Natural killer cell (primary cell): ENCODE measurements at regions not wholly inside any gene's neighbourhood (a gene's known extent, or its start where the extent isn't known, plus 50 kb on each side); places are given as distances from the start of the nearest gene placed in this dataset.

Experiments used
- ATAC-seq, 3 donors: fragments of 150-1000 bp in 2 of 3; fragments of 200-7000 bp in 1 of 3; cut with Tn5 transposase; 1 replicate in 1 of 3; 2 replicates in 2 of 3; pipeline ENCODE4 v1.10.0; 2021; ENCODE audit warnings: mild to moderate bottlenecking in 2 of 3, moderate library complexity in 2 of 3
- DNase-seq, 2 donors: peaks; one replicate each; pipeline versions ENCODE4 v3.0.0 to v3.0.0-alpha.2; 2013 to 2021; ENCODE audit warnings: mixed read lengths in 1 of 2
- H3K27ac ChIP-seq: one replicate; pipeline ENCODE4 v1.5.1; 2013; ENCODE audit warnings: mild to moderate bottlenecking, low read length
- H3K27me3 ChIP-seq: one replicate; pipeline ENCODE4 v1.6.1; 2013; ENCODE audit warnings: low read length; ENCODE audit not compliant: control insufficient read depth, insufficient read depth
- H3K36me3 ChIP-seq: one replicate; pipeline ENCODE4 v1.6.1; 2013; ENCODE audit warnings: low read length; ENCODE audit not compliant: control insufficient read depth, insufficient read depth
- H3K4me1 ChIP-seq: one replicate; pipeline ENCODE4 v1.6.1; 2013; ENCODE audit warnings: low read length; ENCODE audit not compliant: control insufficient read depth, insufficient read depth
- H3K4me3 ChIP-seq: one replicate; pipeline ENCODE4 v1.5.1; 2013; ENCODE audit warnings: low read length
- H3K9me3 ChIP-seq: one replicate; pipeline ENCODE4 v1.6.1; 2013; ENCODE audit warnings: low read length; ENCODE audit not compliant: control insufficient read depth, insufficient read depth
- H3K27ac Mint-ChIP-seq, 2 donors: one replicate each; pipeline ENCODE4 v1.8.0; 2022; ENCODE audit warnings: mild to moderate bottlenecking in 2 of 2, mixed read lengths in 2 of 2, moderate library complexity in 1 of 2
- H3K27me3 Mint-ChIP-seq, 2 donors: one replicate each; pipeline ENCODE4 v1.8.0; 2022; ENCODE audit warnings: low read depth in 2 of 2, mixed read lengths in 2 of 2
- H3K36me3 Mint-ChIP-seq: one replicate; pipeline ENCODE4 v1.8.0; 2022; ENCODE audit warnings: mixed read lengths
- H3K4me1 Mint-ChIP-seq, 2 donors: one replicate each; pipeline ENCODE4 v1.8.0; 2022; ENCODE audit warnings: mixed read lengths in 2 of 2
- H3K4me3 Mint-ChIP-seq: one replicate; pipeline ENCODE4 v1.8.0; 2022; ENCODE audit warnings: mild to moderate bottlenecking, moderate library complexity, mixed read lengths
- H3K9me3 Mint-ChIP-seq, 2 donors: one replicate each; pipeline ENCODE4 v1.8.0; 2022; ENCODE audit warnings: mixed read lengths in 2 of 2
- CTCF ChIP-seq: fragments of 200-600 bp; IDR thresholded peaks from one replicate; pipeline ENCODE4 v1.8.0; 2022; ENCODE audit warnings: antibody characterized with exemption
- WGBS: methylation state at CpG from one replicate; pipeline ENCODE4 v1.1.7; 2013; ENCODE audit warnings: missing lambda C conversion rate; ENCODE audit not compliant: insufficient coverage; 5-methylcytosine and 5-hydroxymethylcytosine counted together
- intact Hi-C: fragments of 100-400 bp; cut with micrococcal nuclease; formaldehyde crosslinking; loops from one replicate; pipeline ENCODE4 v1.14.2; 2022

GRCh38 chr10:78296785-78297184, 263.1 kb downstream of the RPS24 start:
- Mint-ChIP-seq H3K36me3 (no peaks in the 10 kb centered on the region), H3K27ac (no peak overlapping the region), H3K27me3 (no peaks in the 10 kb centered on the region), H3K4me3 (no peak overlapping the region), H3K9me3 (no peaks in the 10 kb centered on the region), H3K4me1 (peaks cover 0 to 7% of the 10 kb centered on the region in 2 donors)
- no peaks in the 10 kb centered on the region for H3K9me3 ChIP-seq
- no peak overlapping the region for H3K27ac ChIP-seq
- no peaks in the 10 kb centered on the region for H3K27me3 ChIP-seq
- no peak for TF ChIP-seq CTCF
- DNase-seq (no peak), ATAC-seq (no peak)
- no CpG with 5 or more reads among the region's 1 CpG for WGBS
- H3K36me3 ChIP-seq, result no peaks in the 10 kb centered on the region
- intact Hi-C loops, result no loop called here
- H3K4me3 ChIP-seq, result no peak overlapping the region
- H3K4me1 ChIP-seq, result peaks cover 8% of the 10 kb centered on the region

- Mint-ChIP-seq H3K9me3 (no peaks in the 10 kb centered on the region), H3K27ac (no peak overlapping the region), H3K36me3 (no peaks in the 10 kb centered on the region), H3K4me1 (peaks cover 10 to 18% of the 10 kb centered on the region in 2 donors), H3K27me3 (no peaks in the 10 kb centered on the region), H3K4me3 (no peak overlapping the region)
- Histone ChIP-seq H3K27me3 (no peaks in the 10 kb centered on the region), H3K27ac (no peak overlapping the region), H3K9me3 (no peaks in the 10 kb centered on the region), H3K4me1 (peaks cover 20% of the 10 kb centered on the region), H3K36me3 (no peaks in the 10 kb centered on the region), H3K4me3 (no peak overlapping the region)
- intact Hi-C loops, result no loop called here
- no peak for ATAC-seq
- no peak for DNase-seq
- TF ChIP-seq CTCF, result no peak
- 88% methylated on average over 1 of the region's 1 CpG for WGBS
Measured at GRCh38 chr10:78297997-78298396, 264.3 kb downstream of the RPS24 start.

GRCh38 chr10:78298835-78299234, 265.2 kb downstream of the RPS24 start:
- Mint-ChIP-seq H3K4me1 (peaks cover 10 to 19% of the 10 kb centered on the region in 2 donors), H3K27me3 (no peaks in the 10 kb centered on the region), H3K9me3 (no peaks in the 10 kb centered on the region), H3K4me3 (no peak overlapping the region), H3K27ac (no peak overlapping the region), H3K36me3 (no peaks in the 10 kb centered on the region)
- WGBS, result 90% methylated on average over 4 of the region's 7 CpGs
- DNase-seq, result no peak
- Histone ChIP-seq H3K9me3 (no peaks in the 10 kb centered on the region), H3K27me3 (no peaks in the 10 kb centered on the region), H3K27ac (no peak overlapping the region), H3K36me3 (no peaks in the 10 kb centered on the region), H3K4me1 (peaks cover 24% of the 10 kb centered on the region), H3K4me3 (no peak overlapping the region)
- no peak for ATAC-seq
- intact Hi-C loops, result no loop called here
- TF ChIP-seq CTCF, result no peak

GRCh38 chr10:78299851-78300468, 266.3 kb downstream of the RPS24 start:
- intact Hi-C loops, result loop anchor here (5.0 kb wide), 1 partner anchor 1147 kb away; the partner anchor contains the start of gene ZCCHC24
- Histone ChIP-seq H3K27me3 (no peaks in the 10 kb centered on the region), H3K9me3 (no peaks in the 10 kb centered on the region), H3K4me3 (no peak overlapping the region), H3K36me3 (no peaks in the 10 kb centered on the region), H3K27ac (peak overlapping the region; percentile 20), H3K4me1 (peaks cover 30% of the 10 kb centered on the region)
- DNase-seq, result no peak
- TF ChIP-seq CTCF, result no peak
- no peak for ATAC-seq
- peaks cover 10 to 23% of the 10 kb centered on the region in 2 donors for H3K4me1 Mint-ChIP-seq
- 49% methylated on average over 9 of the region's 9 CpGs for WGBS
- H3K27ac Mint-ChIP-seq, result peak overlapping the region in 1 of 2 donors; percentile 6
- H3K27me3 Mint-ChIP-seq, result no peaks in the 10 kb centered on the region
- H3K4me3 Mint-ChIP-seq, result no peak overlapping the region
- no peaks in the 10 kb centered on the region for H3K9me3 Mint-ChIP-seq
- no peaks in the 10 kb centered on the region for H3K36me3 Mint-ChIP-seq
